Activated effector memory CD4-positive, alpha-beta T cell treated with anti-CD3 and anti-CD28 coated beads, Interleukin-2, amount 50 U/mL, for 16 hours (primary cell): ENCODE measurements at regions not wholly inside any gene's neighbourhood (a gene's known extent, or its start where the extent isn't known, plus 50 kb on each side); places are given as distances from the start of the nearest gene placed in this dataset.

Experiments
- DNase-seq: peaks from one replicate; pipeline ENCODE4 v3.0.0-alpha.2; 2020

GRCh38 chr13:105643966-105644365, 891.5 kb downstream of the EFNB2 start:
- DNase-seq: no peak

GRCh38 chr13:105642511-105642958, 892.9 kb downstream of the EFNB2 start:
- no peak for DNase-seq

- no peak for DNase-seq
Observed at GRCh38 chr13:105641121-105641520, 894.3 kb downstream of the EFNB2 start.

- no peak for DNase-seq
Observed at GRCh38 chr13:105638426-105638825, 897.0 kb downstream of the EFNB2 start.

GRCh38 chr13:105634059-105634458, 901.4 kb downstream of the EFNB2 start:
- no peak for DNase-seq

GRCh38 chr13:105630431-105630830, 905.0 kb downstream of the EFNB2 start:
- DNase-seq: no peak

- no peak for DNase-seq
Observed at GRCh38 chr13:105627270-105627669, 908.2 kb downstream of the EFNB2 start.

GRCh38 chr13:105625691-105626090, 909.8 kb downstream of the EFNB2 start:
- no peak for DNase-seq

- DNase-seq: no peak
Observed at GRCh38 chr13:105616333-105617075, 919.0 kb downstream of the EFNB2 start.

GRCh38 chr13:105612541-105612940, 922.9 kb downstream of the EFNB2 start:
- no peak for DNase-seq

- no peak for DNase-seq
Observed at GRCh38 chr13:105611424-105611823, 924.0 kb downstream of the EFNB2 start.

GRCh38 chr13:105608104-105608503, 927.4 kb downstream of the EFNB2 start:
- DNase-seq: no peak

GRCh38 chr13:105607426-105607825, 928.0 kb downstream of the EFNB2 start:
- DNase-seq: no peak

GRCh38 chr13:105607016-105607415, 928.4 kb downstream of the EFNB2 start:
- no peak for DNase-seq

- no peak for DNase-seq
Observed at GRCh38 chr13:105602956-105603670, 932.3 kb downstream of the EFNB2 start.

GRCh38 chr13:105599477-105600037, 935.9 kb downstream of the EFNB2 start:
- DNase-seq: no peak

- no peak for DNase-seq
Observed at GRCh38 chr13:105598529-105598928, 936.9 kb downstream of the EFNB2 start.

GRCh38 chr13:105597573-105597972, 937.9 kb downstream of the EFNB2 start:
- no peak for DNase-seq

GRCh38 chr13:105595471-105595870, 940.0 kb downstream of the EFNB2 start:
- DNase-seq: no peak

- DNase-seq: no peak
Observed at GRCh38 chr13:105591277-105591676, 944.2 kb downstream of the EFNB2 start.

- no peak for DNase-seq
Observed at GRCh38 chr13:105587786-105588185, 947.7 kb downstream of the EFNB2 start.

GRCh38 chr13:105579821-105580710, 955.4 kb downstream of the EFNB2 start:
- no peak for DNase-seq

GRCh38 chr13:105573136-105573535, 962.3 kb downstream of the EFNB2 start:
- DNase-seq: no peak
